ENCODE measurements at regions not wholly inside any gene's neighbourhood (a gene's known extent, or its start where the extent isn't known, plus 50 kb on each side); places are given as distances from the start of the nearest gene placed in this dataset.

GRCh38 chr10:7108141-7108540 is 302.7 kb downstream of the SFMBT2 start:
- TF ChIP-seq EP300 (IDR thresholded peaks at IDR 0.05; ENCODE audit: borderline replicate concordance) (no peak), TEAD4 (IDR thresholded peaks at IDR 0.05) (no peak), ZBTB7A (IDR thresholded peaks at IDR 0.05; ENCODE audit: low read depth) (no peak)

DNA sequence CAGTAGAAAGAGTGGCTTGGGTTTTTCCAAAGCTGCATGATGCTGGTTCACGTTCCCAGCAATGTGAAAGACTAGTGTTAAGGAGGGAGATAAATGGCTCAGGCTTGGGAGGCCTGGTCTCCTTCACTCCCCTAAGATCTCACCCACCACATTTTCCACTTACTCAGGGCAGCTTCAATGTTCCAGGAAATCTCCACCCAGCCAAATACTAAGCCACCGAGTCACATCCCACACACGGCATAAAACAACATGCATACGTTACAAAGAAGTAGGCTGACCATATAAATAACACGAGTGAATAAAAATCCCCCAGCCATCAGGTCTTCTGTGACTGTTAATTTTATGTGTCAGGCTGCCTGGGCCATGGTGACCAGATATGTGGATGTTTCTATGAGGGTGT is 303.5 kb downstream of the SFMBT2 start:
- no peak for TF ChIP-seq CEBPB (IDR thresholded peaks at IDR 0.05)
- no peak for TF ChIP-seq TAF1 (IDR thresholded peaks at IDR 0.05; ENCODE audit: low read depth)
- no peak for TF ChIP-seq TCF12 (IDR thresholded peaks at IDR 0.05; ENCODE audit: low read depth)
- TF ChIP-seq CREB1 (IDR thresholded peaks at IDR 0.05; ENCODE audit: low read depth): no peak
- TF ChIP-seq, protein P1, sequence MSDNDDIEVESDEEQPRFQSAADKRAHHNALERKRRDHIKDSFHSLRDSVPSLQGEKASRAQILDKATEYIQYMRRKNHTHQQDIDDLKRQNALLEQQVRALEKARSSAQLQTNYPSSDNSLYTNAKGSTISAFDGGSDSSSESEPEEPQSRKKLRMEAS (IDR thresholded peaks at IDR 0.05): no peak
- TF ChIP-seq FOXM1 (IDR thresholded peaks at IDR 0.05; ENCODE audit: borderline replicate concordance, low read depth): no peak
- no peak for TF ChIP-seq NFIC (IDR thresholded peaks at IDR 0.05)
- no peak for TF ChIP-seq ZBTB7A (IDR thresholded peaks at IDR 0.05; ENCODE audit: low read depth)
- TF ChIP-seq EGR1 (IDR thresholded peaks at IDR 0.05): no peak
- no peak for TF ChIP-seq EP300 (IDR thresholded peaks at IDR 0.05; ENCODE audit: borderline replicate concordance)
- TF ChIP-seq, protein P2, sequence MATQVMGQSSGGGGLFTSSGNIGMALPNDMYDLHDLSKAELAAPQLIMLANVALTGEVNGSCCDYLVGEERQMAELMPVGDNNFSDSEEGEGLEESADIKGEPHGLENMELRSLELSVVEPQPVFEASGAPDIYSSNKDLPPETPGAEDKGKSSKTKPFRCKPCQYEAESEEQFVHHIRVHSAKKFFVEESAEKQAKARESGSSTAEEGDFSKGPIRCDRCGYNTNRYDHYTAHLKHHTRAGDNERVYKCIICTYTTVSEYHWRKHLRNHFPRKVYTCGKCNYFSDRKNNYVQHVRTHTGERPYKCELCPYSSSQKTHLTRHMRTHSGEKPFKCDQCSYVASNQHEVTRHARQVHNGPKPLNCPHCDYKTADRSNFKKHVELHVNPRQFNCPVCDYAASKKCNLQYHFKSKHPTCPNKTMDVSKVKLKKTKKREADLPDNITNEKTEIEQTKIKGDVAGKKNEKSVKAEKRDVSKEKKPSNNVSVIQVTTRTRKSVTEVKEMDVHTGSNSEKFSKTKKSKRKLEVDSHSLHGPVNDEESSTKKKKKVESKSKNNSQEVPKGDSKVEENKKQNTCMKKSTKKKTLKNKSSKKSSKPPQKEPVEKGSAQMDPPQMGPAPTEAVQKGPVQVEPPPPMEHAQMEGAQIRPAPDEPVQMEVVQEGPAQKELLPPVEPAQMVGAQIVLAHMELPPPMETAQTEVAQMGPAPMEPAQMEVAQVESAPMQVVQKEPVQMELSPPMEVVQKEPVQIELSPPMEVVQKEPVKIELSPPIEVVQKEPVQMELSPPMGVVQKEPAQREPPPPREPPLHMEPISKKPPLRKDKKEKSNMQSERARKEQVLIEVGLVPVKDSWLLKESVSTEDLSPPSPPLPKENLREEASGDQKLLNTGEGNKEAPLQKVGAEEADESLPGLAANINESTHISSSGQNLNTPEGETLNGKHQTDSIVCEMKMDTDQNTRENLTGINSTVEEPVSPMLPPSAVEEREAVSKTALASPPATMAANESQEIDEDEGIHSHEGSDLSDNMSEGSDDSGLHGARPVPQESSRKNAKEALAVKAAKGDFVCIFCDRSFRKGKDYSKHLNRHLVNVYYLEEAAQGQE (IDR thresholded peaks at IDR 0.05; ENCODE audit: low read depth): no peak

DNA sequence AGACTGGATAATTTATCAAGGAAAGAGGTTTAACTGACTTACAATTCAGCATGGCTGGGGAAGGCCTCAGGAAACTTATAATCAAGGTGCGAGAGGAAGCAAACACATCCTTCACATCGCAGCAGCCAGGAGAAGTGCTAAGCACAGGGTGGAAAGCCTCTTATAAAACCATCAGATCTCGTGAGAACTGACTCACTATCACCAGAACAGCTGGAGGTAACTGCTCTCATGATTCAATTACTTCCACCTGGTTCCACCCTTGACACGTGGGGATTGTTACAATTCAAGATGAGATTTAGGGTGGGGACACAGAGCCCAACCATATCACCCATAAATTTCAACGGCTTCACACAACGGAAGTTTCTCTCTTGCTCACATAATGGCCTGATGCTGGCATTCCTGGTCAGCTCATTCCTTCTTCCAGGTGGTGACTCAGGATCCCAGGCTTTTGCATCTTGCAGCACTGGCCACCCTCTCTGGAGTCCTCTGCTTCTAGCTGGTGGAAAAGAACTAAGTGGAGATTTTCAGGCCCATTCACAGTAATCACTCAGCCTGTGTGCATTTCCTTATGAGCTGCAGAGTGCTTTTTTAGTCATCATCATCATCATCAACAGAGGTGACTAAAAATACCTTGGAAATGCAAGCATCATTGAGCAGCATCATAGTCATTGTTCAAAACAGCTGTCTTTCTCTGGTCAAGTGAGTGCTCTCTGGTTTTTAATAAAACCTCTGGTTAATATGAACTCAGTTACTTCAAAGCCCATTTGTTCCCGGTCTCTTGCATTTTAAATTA is 308.1 kb downstream of the SFMBT2 start:
- no peak for TF ChIP-seq YY1 (IDR thresholded peaks at IDR 0.05; ENCODE audit: low read depth)
- TF ChIP-seq CREB1 (IDR thresholded peaks at IDR 0.05; ENCODE audit: low read depth): no peak
- TF ChIP-seq USF1 (IDR thresholded peaks at IDR 0.05): no peak
- TF ChIP-seq TCF12 (IDR thresholded peaks at IDR 0.05; ENCODE audit: low read depth): no peak
- no peak for TF ChIP-seq EP300 (IDR thresholded peaks at IDR 0.05; ENCODE audit: borderline replicate concordance)
- TF ChIP-seq RAD21 (IDR thresholded peaks at IDR 0.05; ENCODE audit: low read depth): no peak
- TF ChIP-seq, protein P2 (IDR thresholded peaks at IDR 0.05; ENCODE audit: low read depth): no peak
- TF ChIP-seq EGR1 (IDR thresholded peaks at IDR 0.05): no peak
- no peak for TF ChIP-seq NFIC (IDR thresholded peaks at IDR 0.05)
- TF ChIP-seq FOXM1 (IDR thresholded peaks at IDR 0.05; ENCODE audit: borderline replicate concordance, low read depth): no peak
- no peak for TF ChIP-seq TEAD4 (IDR thresholded peaks at IDR 0.05)
- TF ChIP-seq, protein P1 (IDR thresholded peaks at IDR 0.05): no peak
- TF ChIP-seq TAF1 (IDR thresholded peaks at IDR 0.05; ENCODE audit: low read depth): no peak
- no peak for TF ChIP-seq ZBTB7A (IDR thresholded peaks at IDR 0.05; ENCODE audit: low read depth)
- TF ChIP-seq CEBPB (IDR thresholded peaks at IDR 0.05): no peak

GRCh38 chr10:7102084-7102483 is 308.8 kb downstream of the SFMBT2 start:
- no peak for TF ChIP-seq TAF1 (IDR thresholded peaks at IDR 0.05; ENCODE audit: low read depth)
- no peak for TF ChIP-seq TCF12 (IDR thresholded peaks at IDR 0.05; ENCODE audit: low read depth)
- TF ChIP-seq RAD21 (IDR thresholded peaks at IDR 0.05; ENCODE audit: low read depth): no peak
- no peak for TF ChIP-seq ZBTB7A (IDR thresholded peaks at IDR 0.05; ENCODE audit: low read depth)
- TF ChIP-seq, protein P1 (IDR thresholded peaks at IDR 0.05): no peak
- no peak for TF ChIP-seq TEAD4 (IDR thresholded peaks at IDR 0.05)
- no peak for TF ChIP-seq FOXM1 (IDR thresholded peaks at IDR 0.05; ENCODE audit: borderline replicate concordance, low read depth)
- TF ChIP-seq YY1 (IDR thresholded peaks at IDR 0.05; ENCODE audit: low read depth): no peak
- no peak for TF ChIP-seq NFIC (IDR thresholded peaks at IDR 0.05)
- TF ChIP-seq EP300 (IDR thresholded peaks at IDR 0.05; ENCODE audit: borderline replicate concordance): no peak
- TF ChIP-seq CREB1 (IDR thresholded peaks at IDR 0.05; ENCODE audit: low read depth): no peak
- TF ChIP-seq USF1 (IDR thresholded peaks at IDR 0.05): no peak

GRCh38 chr10:7101451-7101850 is 309.4 kb downstream of the SFMBT2 start:
- TF ChIP-seq CREB1 (IDR thresholded peaks at IDR 0.05; ENCODE audit: low read depth): no peak
- TF ChIP-seq CEBPB (IDR thresholded peaks at IDR 0.05): no peak
- TF ChIP-seq USF1 (IDR thresholded peaks at IDR 0.05): no peak

Measured in Ishikawa (cell line).